MG63 (cell line): ENCODE measurements at regions not wholly inside any gene's neighbourhood (a gene's known extent, or its start where the extent isn't known, plus 50 kb on each side); places are given as distances from the start of the nearest gene placed in this dataset.

Source experiments
- DNase-seq: peaks from one replicate; pipeline ENCODE4 v3.0.0-alpha.2; 2020
- H3K27me3 ChIP-seq: fragments of 250-450 bp; sonication (Bioruptor Pico); 2 replicates; pipeline ENCODE4 v1.5.1; 2020; ENCODE audit warnings: mild to moderate bottlenecking, moderate library complexity
- H3K36me3 ChIP-seq: fragments of 250-450 bp; sonication (Bioruptor Pico); 2 replicates; pipeline ENCODE4 v1.5.1; 2020; ENCODE audit warnings: mild to moderate bottlenecking, moderate library complexity
- H3K4me3 ChIP-seq: fragments of 250-450 bp; sonication (Bioruptor Pico); 2 replicates; pipeline ENCODE4 v1.5.1; 2020; ENCODE audit warnings: mild to moderate bottlenecking, moderate library complexity
- H3K9me3 ChIP-seq: fragments of 250-450 bp; sonication (Bioruptor Pico); 2 replicates; pipeline ENCODE4 v1.5.1; 2020; ENCODE audit warnings: mild to moderate bottlenecking, moderate library complexity

- DNase-seq = no peak
- no peaks in the 10 kb centered on the region for H3K27me3 ChIP-seq
- no peaks in the 10 kb centered on the region for H3K9me3 ChIP-seq
- no peak overlapping the region for H3K4me3 ChIP-seq
- H3K36me3 ChIP-seq = no peaks in the 10 kb centered on the region
These were observed 133.3 kb upstream of the ANO3 start for GRCh38 chr11:26198532-26199096.

DNA sequence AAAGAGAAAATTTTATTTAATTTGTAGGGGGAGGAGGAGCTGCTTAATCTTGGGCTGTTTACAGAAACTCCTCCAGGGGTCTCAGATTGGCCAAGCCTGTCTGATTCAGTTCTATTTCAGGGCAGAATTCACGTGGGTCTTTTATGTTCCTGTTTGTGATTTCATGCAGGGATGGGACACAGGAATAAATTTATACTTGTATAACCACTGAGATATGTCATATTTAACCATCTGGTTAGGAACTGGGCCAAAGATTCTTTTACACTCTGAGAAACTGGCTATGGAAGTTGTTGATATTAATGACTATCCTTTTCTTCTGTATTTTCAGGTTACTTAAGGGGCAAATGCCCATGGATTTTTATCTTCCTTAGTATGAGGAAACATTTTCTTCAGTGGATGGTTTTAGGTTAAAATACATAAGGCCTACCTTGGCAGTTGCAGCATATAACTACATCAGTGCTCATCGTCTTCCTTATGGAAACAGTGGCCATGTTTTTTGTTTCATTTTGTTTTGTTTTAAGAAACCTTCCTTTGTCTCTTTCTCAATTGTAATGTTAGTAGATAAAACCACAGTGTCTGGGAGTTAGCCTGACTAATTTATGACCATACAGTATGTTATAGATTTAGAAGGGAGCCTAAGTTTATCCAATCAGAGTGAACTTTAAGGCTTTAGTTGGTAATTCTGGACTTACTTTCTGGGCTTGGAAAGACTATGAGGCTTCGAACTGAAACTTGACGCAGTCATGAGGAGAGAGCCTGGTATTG is 132.4 kb upstream of the ANO3 start:
- Histone ChIP-seq H3K4me3 (no peak overlapping the region), H3K36me3 (no peaks in the 10 kb centered on the region), H3K9me3 (no peaks in the 10 kb centered on the region), H3K27me3 (no peaks in the 10 kb centered on the region)
- DNase-seq = no peak

- Histone ChIP-seq H3K36me3 (no peaks in the 10 kb centered on the region), H3K9me3 (no peaks in the 10 kb centered on the region), H3K4me3 (no peak overlapping the region), H3K27me3 (no peaks in the 10 kb centered on the region)
- DNase-seq = no peak
These were observed 130.5 kb upstream of the ANO3 start for GRCh38 chr11:26201411-26201810.

DNA sequence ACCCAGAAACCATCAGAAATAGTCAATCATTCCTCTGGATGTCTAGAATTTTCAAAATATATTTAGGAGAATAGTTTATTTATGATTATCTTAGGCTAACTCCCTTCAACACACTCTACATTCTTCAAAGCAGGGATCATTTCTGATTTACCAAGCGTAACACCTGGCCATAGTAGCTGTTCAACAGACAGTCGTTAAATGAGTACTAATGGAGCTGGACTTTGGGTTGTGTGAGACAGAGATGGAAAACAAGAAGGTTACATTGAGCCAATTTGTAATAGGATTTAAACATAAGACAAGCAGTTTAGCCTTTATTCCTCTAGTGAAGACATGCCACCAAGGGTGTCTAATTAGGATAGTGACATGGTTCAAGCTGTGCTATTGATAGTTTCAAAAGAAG is 129.2 kb upstream of the ANO3 start:
- H3K27me3 ChIP-seq = no peaks in the 10 kb centered on the region

GRCh38 chr11:26204101-26204500 is 127.8 kb upstream of the ANO3 start:
- H3K4me3 ChIP-seq = no peak overlapping the region
- no peak for DNase-seq
- no peaks in the 10 kb centered on the region for H3K36me3 ChIP-seq
- no peaks in the 10 kb centered on the region for H3K9me3 ChIP-seq
- no peaks in the 10 kb centered on the region for H3K27me3 ChIP-seq

More for the DNA sequence above, 129.2 kb upstream of the ANO3 start:
- no peak for DNase-seq
- H3K9me3 ChIP-seq = no peaks in the 10 kb centered on the region
- no peaks in the 10 kb centered on the region for H3K36me3 ChIP-seq
- no peak overlapping the region for H3K4me3 ChIP-seq

DNA sequence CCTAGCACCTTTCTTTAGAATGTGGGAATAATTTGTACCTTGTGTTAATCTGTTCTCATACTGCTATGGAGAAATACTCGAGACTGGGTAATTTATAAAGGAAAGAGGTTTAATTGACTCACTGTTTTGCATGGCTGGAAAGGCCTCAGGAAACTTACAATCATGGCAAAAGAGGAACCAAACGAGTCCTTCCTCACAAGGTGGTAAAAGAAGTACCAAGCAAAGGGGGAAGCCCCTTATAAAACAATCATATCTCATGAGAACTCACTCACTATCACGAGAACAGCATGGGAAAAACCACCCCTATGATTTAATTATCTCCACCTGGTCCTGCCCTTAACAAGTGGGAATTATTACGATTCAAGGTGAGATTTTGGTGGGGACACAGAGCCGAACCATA is 127.1 kb upstream of the ANO3 start:
- no peak for DNase-seq
- H3K36me3 ChIP-seq = no peaks in the 10 kb centered on the region
- H3K4me3 ChIP-seq = no peak overlapping the region
- no peaks in the 10 kb centered on the region for H3K27me3 ChIP-seq
- H3K9me3 ChIP-seq = no peaks in the 10 kb centered on the region

- Histone ChIP-seq H3K36me3 (no peaks in the 10 kb centered on the region), H3K27me3 (no peaks in the 10 kb centered on the region), H3K9me3 (no peaks in the 10 kb centered on the region), H3K4me3 (no peak overlapping the region)
- no peak for DNase-seq
These were observed 112.5 kb upstream of the ANO3 start for GRCh38 chr11:26219183-26220117.

GRCh38 chr11:26225646-26226045 is 106.3 kb upstream of the ANO3 start:
- no peak overlapping the region for H3K4me3 ChIP-seq
- no peaks in the 10 kb centered on the region for H3K27me3 ChIP-seq
- H3K9me3 ChIP-seq = no peaks in the 10 kb centered on the region
- H3K36me3 ChIP-seq = no peaks in the 10 kb centered on the region
- no peak for DNase-seq

GRCh38 chr11:26227301-26227746 is 104.6 kb upstream of the ANO3 start:
- DNase-seq = no peak
- Histone ChIP-seq H3K27me3 (no peaks in the 10 kb centered on the region), H3K36me3 (no peaks in the 10 kb centered on the region), H3K4me3 (no peak overlapping the region), H3K9me3 (no peaks in the 10 kb centered on the region)

DNA sequence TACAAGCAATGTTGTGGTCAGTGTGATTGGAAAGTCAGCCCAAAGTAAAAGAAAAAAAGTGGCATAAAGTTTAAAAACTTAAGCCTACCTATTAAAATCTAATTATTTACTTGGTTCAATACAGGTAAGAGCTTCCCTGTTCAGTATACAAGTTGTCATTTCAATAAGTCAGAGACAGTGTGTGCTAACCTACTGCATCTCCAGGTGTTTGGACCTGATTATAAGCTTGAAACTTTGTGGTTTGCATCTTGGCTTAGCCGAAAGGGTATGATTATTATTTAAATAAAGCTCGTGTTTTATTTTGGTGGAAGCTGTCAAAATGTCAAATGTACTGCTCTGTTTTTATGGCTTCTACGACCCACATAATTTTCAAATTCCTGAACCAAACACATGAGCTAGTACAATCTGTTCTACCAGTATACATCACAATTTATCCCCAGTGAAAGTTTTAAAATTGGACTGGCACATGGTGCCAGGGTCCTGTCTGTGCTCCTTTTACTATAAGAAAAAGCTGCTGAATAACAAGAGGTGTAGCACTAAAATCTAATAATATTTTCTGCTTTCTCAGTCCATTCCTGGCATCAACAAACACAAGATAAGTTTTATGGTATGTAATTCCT is 103.9 kb upstream of the ANO3 start:
- H3K36me3 ChIP-seq = no peaks in the 10 kb centered on the region
- no peak for DNase-seq
- H3K9me3 ChIP-seq = no peaks in the 10 kb centered on the region
- H3K27me3 ChIP-seq = no peaks in the 10 kb centered on the region
- H3K4me3 ChIP-seq = no peak overlapping the region

DNA sequence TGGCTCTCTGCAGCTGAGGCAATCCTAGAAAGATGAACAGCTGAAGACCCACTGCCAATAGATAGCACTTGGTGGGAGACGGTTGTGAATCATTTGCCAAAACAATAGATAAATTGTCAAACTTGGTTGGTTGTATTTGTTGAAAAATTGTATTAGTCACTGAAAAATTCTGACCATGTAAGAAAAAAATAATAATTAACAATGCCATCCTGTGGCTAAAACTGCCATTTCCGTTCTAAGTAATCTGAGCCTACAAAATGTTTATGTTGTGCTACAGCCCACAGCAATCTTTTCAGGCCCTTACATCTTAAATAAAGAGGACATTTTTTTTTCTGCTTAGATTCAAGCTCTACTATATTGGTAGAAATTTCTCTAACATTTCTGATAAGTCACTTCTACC is 103.2 kb upstream of the ANO3 start:
- H3K36me3 ChIP-seq = no peaks in the 10 kb centered on the region
- no peaks in the 10 kb centered on the region for H3K9me3 ChIP-seq
- DNase-seq = no peak
- no peak overlapping the region for H3K4me3 ChIP-seq
- no peaks in the 10 kb centered on the region for H3K27me3 ChIP-seq

DNA sequence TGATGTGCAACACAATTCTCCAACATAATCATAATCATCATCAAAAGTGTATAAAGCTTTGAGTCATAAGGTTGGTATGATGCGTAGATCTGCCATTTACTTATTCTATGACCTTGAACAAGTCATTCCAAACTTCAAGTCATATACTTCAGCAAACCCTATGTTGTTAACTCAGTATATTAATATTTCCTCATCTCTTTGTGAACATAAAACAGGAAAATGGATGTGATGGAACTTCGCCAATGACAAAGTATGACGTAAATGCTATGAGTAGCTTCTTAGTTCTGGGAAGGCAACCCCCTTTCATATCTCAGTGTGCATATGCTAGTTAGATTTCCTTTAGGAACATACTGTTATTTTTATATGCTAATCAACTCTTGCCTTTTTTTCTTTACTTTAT is 102.7 kb upstream of the ANO3 start:
- H3K36me3 ChIP-seq = no peaks in the 10 kb centered on the region
- H3K27me3 ChIP-seq = no peaks in the 10 kb centered on the region
- no peak for DNase-seq
- H3K9me3 ChIP-seq = no peaks in the 10 kb centered on the region
- no peak overlapping the region for H3K4me3 ChIP-seq

GRCh38 chr11:26229981-26230380 is 101.9 kb upstream of the ANO3 start:
- H3K4me3 ChIP-seq = no peak overlapping the region
- H3K9me3 ChIP-seq = no peaks in the 10 kb centered on the region
- H3K36me3 ChIP-seq = no peaks in the 10 kb centered on the region
- H3K27me3 ChIP-seq = no peaks in the 10 kb centered on the region
- DNase-seq = no peak

- Histone ChIP-seq H3K36me3 (no peaks in the 10 kb centered on the region), H3K4me3 (no peak overlapping the region), H3K27me3 (no peaks in the 10 kb centered on the region), H3K9me3 (no peaks in the 10 kb centered on the region)
- peak; percentile 68 for DNase-seq
These were observed 100.7 kb upstream of the ANO3 start for GRCh38 chr11:26231252-26231661.

- Histone ChIP-seq H3K9me3 (no peaks in the 10 kb centered on the region), H3K27me3 (no peaks in the 10 kb centered on the region), H3K36me3 (no peaks in the 10 kb centered on the region), H3K4me3 (no peak overlapping the region)
- DNase-seq = no peak
These were observed 97.5 kb upstream of the ANO3 start for GRCh38 chr11:26234451-26234850.

GRCh38 chr11:26243426-26243825 is 88.5 kb upstream of the ANO3 start:
- no peak for DNase-seq
- no peaks in the 10 kb centered on the region for H3K36me3 ChIP-seq
- no peaks in the 10 kb centered on the region for H3K27me3 ChIP-seq
- H3K9me3 ChIP-seq = no peaks in the 10 kb centered on the region
- H3K4me3 ChIP-seq = no peak overlapping the region

- H3K36me3 ChIP-seq = no peaks in the 10 kb centered on the region
- H3K4me3 ChIP-seq = no peak overlapping the region
- no peaks in the 10 kb centered on the region for H3K9me3 ChIP-seq
- DNase-seq = peak; percentile 2
- no peaks in the 10 kb centered on the region for H3K27me3 ChIP-seq
These were observed 87.7 kb upstream of the ANO3 start for GRCh38 chr11:26244207-26244606.
